A549 (cell line): ENCODE measurements at regions not wholly inside any gene's neighbourhood (a gene's known extent, or its start where the extent isn't known, plus 50 kb on each side); places are given as distances from the start of the nearest gene placed in this dataset.

Experiments used
- BHLHE40 ChIP-seq: IDR thresholded peaks from 2 replicates; pipeline ENCODE4 v1.6.1; 2012; ENCODE audit warnings: low read depth, low read length, inconsistent platforms
- MYC ChIP-seq: IDR thresholded peaks from 2 replicates; pipeline ENCODE4 v1.6.1; 2012; ENCODE audit warnings: mild to moderate bottlenecking, inconsistent platforms, low read length, improper control_type of control experiment, borderline replicate concordance
- RCOR1 ChIP-seq: fragments of 150-350 bp; IDR thresholded peaks from 2 replicates; pipeline ENCODE4 v1.6.1; 2014; ENCODE audit warnings: antibody characterized with exemption, low read length, low read depth

DNA sequence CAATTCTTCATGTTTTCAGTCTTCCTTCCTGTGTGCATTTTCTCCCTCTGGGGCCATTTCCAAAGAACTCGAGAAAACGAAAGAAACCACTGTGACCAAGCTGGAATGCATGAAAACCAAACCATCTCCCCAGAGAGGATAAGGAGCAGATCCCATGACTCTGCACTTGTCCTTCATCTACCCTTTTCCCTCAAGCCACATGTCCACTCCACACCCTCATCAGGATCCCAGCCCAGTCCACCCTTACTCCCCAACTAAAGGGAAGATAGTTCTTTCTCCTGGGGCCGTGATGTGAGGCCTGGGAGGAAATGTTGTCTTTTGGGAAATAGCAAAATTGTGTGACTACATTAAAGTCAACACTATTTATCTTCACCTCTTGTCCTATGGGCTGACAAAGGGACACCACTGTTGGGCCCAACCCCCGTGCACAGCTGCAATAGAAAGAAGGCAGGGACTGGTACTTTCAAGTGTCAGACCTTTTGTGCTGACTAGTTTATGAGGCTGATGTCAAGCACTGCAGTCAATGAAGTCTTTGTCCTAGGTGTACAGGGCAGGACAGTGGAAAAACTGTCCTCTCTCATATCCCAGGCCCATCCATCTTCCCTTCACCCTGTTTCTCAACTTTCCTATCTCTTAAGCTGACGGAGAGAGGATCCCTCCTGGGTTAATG lies 487.1 kb upstream of the NR2F2 start:
- TF ChIP-seq RCOR1: no peak
- TF ChIP-seq BHLHE40: no peak
- TF ChIP-seq MYC: no peak
